AG10803 (cell line): ENCODE measurements at regions not wholly inside any gene's neighbourhood (a gene's known extent, or its start where the extent isn't known, plus 50 kb on each side); places are given as distances from the start of the nearest gene placed in this dataset.
"Not testable (repeated sequence)": the region's sequence is repeated elsewhere in the genome, so short reads cannot be mapped to it uniquely, and the experiment has no call there.

ENCODE experiments used
- DNase-seq: peaks from one replicate; pipeline ENCODE4 v3.0.0; 2010; ENCODE audit warnings: low read depth
- H3K4me3 ChIP-seq: 2 replicates; pipeline ENCODE4 v1.5.1; 2011; ENCODE audit warnings: mild to moderate bottlenecking, low read length, control low read depth
- CTCF ChIP-seq: conservative IDR thresholded peaks from 2 replicates; pipeline ENCODE4 v1.5.1; 2011; ENCODE audit warnings: mild to moderate bottlenecking, low read length, control low read depth, inconsistent platforms

- no peak for DNase-seq
- TF ChIP-seq CTCF = no peak
- H3K4me3 ChIP-seq = no peak overlapping the region
These were observed 458.7 kb upstream of the BRINP3 start for GRCh38 chr1:190936337-190936736.

DNA sequence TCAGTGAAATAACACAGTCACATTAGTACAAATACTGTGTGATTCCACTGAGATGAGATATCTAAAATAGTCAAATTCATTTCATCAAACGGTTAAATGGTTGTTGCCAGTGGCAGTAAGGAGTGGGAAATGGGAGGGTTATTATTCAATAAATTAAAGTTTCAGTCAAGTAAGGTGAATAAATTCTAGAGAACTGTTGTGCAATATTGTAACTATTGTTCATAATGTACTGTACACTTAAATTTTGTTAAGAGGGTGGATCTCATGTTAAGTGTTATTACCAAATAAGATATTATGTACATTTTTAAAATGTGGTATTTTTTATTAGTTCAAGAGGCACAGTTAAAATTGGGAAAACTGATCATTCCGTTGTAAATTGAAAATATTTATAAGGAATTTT, 463.3 kb upstream of the BRINP3 start:
- H3K4me3 ChIP-seq = no peak overlapping the region
- TF ChIP-seq CTCF = no peak
- no peak for DNase-seq

- no peak overlapping the region for H3K4me3 ChIP-seq
- no peak for TF ChIP-seq CTCF
- DNase-seq = no peak
These were observed 464.8 kb upstream of the BRINP3 start for GRCh38 chr1:190942475-190942874.

GRCh38 chr1:190943722-190944121, 466.1 kb upstream of the BRINP3 start:
- not testable (repeated sequence) for DNase-seq, H3K4me3 ChIP-seq

DNA sequence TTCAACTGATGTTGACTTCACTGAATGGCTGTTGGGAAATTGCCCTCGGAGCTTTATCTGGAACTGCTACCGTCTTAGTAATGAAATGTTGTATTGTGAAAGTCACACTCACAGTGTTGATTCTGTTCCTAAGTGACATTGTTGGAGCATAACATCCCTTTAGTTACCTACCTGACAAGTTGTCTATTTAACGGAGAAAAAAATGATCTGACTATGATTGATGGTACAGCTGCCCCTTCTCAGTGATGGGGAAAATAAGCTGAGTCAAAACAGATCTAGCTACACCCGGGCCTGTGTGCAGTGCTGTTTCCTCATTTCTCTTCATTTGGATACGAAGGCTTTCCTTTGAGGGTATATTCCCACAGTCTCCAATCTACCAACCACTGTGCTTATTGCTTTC, 472.3 kb upstream of the BRINP3 start:
- H3K4me3 ChIP-seq = no peak overlapping the region
- TF ChIP-seq CTCF = no peak
- DNase-seq = no peak

GRCh38 chr1:190957565-190957964, 479.9 kb upstream of the BRINP3 start:
- H3K4me3 ChIP-seq = no peak overlapping the region
- no peak for DNase-seq
- TF ChIP-seq CTCF = no peak

DNA sequence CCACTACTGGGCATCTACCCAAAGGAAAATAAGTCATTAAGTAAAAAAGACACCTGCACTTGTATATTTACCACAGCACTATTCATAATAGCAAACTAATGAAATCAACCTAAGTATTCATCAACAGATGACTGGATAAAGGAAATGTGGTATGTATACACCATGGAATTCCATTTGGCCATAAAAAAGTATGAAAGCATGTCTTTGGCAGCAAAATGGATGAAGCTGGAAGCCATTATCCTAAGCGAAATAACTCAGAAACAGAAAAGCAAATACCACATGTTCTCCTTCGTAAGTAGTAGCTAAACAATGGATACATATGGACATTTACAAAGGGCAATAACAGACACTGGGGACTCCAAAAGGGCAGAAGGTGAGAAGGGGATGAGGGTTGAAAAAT, 485.7 kb upstream of the BRINP3 start:
- TF ChIP-seq CTCF = no peak
- no peak overlapping the region for H3K4me3 ChIP-seq
- no peak for DNase-seq

- TF ChIP-seq CTCF = no peak
These were observed 498.2 kb upstream of the BRINP3 start for GRCh38 chr1:190975827-190976226.

More at GRCh38 chr1:190975827-190976226, 498.2 kb upstream of the BRINP3 start:
- no peak overlapping the region for H3K4me3 ChIP-seq
- DNase-seq = no peak
